ENCODE measurements at regions not wholly inside any gene's neighbourhood (a gene's known extent, or its start where the extent isn't known, plus 50 kb on each side); places are given as distances from the start of the nearest gene placed in this dataset.
"Not testable (repeated sequence)": the region's sequence is repeated elsewhere in the genome, so short reads cannot be mapped to it uniquely, and the experiment has no call there.

DNA sequence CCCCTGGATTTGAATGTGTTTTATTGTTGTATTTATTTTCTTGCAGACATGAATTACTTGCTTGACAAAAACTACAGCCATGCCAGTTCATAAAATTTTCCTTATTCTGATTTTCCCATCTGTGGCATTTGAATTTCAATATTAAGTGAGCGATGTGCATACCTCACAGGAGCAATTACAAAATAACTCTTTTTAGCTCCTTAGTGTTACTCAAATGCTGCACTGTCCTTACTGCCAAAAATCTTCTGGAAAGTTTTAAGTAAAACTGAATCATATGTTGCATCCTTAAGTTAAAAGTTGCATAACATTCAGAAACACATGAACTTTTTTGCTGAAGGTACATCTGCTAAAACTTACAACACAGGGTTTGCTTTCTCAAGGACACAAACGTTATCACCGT lies 120.1 kb downstream of the OR4M2 start:
- not testable (repeated sequence) for DNase-seq (ENCODE audit: low read depth in 2 of 2, low spot score in 1 of 2)

DNA sequence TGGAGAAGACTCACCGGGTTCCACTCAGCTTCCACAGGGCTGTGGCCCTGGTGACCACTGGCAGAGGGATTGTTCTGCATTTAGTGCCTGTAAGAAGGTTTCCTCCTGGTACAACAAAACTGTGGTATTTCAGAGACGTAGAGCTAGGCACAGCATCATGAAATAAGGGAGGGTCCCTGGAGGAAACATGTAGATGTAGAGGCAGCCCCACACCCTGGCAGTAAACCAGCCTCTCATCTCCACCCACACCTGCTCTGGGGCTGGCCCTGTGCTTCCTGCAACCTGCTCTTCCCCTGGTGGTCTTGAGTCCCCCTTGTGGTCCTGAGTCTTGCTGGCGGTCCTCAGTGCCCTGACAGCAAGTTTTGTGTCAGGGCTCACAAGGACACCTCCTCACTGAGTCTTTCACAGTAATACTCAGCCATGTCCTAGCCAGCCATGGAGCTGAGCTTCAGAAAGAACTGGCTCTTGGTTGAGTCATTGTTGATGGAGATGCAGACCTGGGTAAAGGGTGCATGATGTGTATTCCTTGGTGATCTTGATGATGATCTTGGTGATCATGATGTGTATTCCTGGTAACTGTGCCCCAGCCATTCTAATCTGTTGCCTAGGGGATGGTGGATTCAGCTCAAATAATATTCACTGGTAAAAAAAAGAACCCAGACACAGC lies 121.8 kb downstream of the OR4M2 start:
- not testable (repeated sequence) for DNase-seq (ENCODE audit: low read depth in 2 of 2, low spot score in 1 of 2)

DNA sequence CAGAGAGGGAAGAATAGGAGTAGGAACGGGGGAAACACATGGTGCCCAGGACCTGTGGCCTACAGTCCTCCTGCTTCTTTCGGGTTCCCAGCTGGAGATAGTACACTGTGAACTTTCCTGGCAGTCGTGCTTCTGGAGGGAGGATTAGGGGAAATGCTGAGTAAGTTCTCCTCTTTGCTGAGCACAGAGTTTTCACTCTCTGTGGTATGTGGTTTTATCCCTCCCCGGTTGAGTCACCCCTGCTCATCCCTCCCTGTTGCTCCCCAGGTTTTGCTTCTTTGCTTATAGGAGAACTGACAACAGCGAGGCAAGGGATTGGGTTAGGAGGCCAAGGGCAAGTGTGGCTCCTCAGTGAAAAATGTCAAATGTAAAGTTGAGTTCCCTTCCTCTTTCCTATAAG lies 122.9 kb downstream of the OR4M2 start:
- not testable (repeated sequence) for DNase-seq (ENCODE audit: low read depth in 2 of 2, low spot score in 1 of 2)

DNA sequence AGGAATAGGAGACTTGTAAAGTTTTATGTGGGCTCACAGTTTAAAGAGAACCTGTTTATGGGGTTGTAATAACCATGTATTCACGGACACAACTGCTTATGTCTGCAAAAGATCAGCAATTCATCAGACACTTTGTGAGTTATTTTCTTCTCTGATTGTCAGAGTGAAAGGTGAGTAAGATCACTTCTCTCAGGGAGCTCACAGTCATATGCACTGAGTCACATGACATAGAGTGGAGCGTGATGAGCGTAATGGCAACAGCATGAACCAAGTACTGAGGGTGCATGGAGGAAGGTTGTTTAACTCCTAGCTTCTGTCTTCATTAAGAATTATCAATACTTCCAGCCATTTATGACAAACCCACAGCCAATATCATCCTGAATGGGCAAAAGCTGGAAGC lies 128.8 kb downstream of the OR4M2 start:
- DNase-seq (ENCODE audit: low read depth in 2 of 2, low spot score in 1 of 2), result not testable (repeated sequence)

DNA sequence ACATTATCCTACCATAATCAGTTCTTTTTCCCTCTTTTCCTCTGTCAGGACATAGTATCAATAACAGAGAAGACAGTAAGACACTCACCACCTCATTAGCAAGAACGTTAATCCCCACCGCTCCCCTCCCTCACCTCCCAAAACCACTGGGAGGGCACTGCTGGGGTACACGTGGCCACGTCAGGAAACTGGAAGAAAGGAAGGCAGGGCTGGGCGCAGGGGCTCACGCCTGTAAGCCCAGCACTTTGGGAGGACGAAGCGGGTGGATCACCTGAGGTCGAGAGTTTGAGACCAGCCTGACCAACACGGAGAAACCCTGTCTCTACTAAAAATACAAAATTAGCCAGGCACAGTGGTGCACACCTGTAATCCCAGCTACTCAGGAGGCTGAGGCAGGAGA lies 142.3 kb downstream of the OR4M2 start:
- not testable (repeated sequence) for DNase-seq (ENCODE audit: low read depth in 2 of 2, low spot score in 1 of 2)

DNA sequence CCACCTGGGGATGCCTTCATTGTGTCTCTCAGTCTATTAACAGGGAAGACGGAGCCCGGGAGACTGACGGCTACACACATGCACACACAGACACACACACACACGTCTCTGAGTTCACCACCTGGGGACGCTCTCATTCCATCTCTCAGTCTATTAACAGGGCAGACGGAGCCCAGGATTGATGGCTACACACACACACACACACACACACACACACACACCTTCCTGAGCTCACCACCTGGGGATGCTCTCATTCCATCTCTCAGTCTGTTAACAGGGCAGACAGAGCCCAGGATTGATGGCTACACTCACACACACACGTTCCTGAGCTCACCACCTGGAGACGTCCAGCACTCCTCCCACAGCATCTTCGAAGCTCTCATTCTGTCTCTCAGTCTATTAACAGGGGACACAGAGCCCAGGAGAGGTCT lies 143.9 kb downstream of the OR4M2 start:
- DNase-seq (ENCODE audit: low read depth in 2 of 2, low spot score in 1 of 2), result no peak

DNA sequence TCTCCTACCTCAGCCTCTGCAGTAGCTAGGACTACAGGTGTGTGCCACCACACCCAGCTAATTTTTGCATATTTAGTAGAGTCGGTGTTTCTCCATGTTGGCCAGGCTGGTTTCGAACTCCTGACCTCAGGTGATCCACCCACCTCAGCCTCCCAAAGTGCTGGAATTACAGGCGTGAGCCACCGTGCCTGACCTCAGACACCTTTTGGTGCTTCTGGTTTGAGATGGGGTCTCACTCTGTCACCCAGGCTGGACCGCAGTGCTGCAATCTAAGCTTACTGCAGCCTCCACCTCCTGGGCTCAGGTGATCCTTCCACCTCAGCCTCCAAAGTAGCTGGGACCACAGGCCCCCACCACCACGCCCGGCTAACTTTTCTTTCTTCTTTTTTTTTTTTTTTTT lies 144.6 kb downstream of the OR4M2 start:
- not testable (repeated sequence) for DNase-seq (ENCODE audit: low read depth in 2 of 2, low spot score in 1 of 2)

DNA sequence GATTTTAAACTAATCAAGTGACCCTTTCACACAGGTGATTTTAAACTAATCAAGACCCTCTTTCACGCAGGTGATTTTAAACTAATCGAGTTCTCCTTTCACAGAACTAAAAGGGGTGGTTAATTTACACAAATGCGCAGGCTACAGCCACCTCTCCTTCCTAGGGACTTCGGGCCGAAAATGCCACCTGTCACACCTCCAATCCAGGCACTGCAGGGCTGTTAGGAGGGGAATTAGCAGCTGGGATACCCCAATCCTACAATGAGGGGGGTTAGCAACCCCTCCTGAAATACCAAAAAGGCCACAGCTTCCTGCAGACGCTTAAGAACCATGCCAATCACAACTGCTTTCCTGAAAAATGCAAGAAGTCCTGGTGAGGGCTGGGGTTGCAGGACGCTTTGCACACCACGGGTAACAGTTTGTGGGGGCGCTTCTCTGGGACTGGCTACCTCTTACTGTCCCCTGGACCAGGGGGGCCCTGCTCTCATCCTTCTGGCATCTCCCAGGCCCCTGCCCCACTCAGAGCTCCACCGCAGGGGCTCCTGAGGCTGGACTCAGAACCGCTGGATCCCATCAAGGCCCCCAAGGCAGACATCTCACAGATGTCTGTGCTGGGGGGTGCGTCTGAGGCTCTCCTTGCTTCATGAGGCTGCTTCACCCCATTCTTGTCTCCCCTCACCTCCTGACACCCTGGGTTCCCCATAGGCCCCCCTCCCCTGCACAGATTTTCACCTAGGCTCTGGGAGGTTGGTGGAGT lies 145.9 kb downstream of the OR4M2 start:
- DNase-seq (ENCODE audit: low read depth in 2 of 2, low spot score in 1 of 2), result no peak

DNA sequence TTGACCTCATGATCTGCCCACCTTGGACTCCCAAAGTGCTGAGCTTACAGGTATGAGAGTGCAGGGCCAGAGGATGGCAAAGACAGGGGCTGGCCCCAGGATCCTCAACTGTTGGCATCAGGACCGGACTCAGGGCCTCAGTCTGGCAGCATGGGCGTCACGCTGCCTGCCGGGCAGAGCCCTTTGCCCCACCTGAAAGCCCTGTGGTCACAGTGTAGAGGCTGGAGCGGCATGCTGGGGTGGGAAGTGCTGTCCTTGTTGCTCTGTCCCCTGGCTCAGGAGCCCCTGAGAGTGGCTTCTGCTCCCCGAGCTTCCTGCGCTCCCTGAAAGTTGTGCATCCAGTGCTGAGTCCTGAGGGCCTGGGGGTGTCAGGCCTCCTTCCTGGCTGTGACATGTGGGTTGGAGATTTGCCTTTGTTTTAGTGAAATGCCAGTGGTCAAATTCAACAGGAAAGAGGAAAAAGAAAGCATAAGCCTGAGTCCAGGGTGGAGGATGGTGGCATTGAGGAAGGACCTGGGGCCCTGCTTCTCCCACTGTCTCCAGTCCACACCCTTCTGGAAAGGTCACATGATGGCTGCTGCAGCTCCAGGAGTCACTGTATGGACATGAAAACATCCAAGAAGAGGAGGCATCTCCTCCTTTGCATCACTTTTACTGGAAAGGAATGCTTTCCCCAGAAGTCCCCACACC lies 147.2 kb downstream of the OR4M2 start:
- no peak for DNase-seq (ENCODE audit: low read depth in 2 of 2, low spot score in 1 of 2)

DNA sequence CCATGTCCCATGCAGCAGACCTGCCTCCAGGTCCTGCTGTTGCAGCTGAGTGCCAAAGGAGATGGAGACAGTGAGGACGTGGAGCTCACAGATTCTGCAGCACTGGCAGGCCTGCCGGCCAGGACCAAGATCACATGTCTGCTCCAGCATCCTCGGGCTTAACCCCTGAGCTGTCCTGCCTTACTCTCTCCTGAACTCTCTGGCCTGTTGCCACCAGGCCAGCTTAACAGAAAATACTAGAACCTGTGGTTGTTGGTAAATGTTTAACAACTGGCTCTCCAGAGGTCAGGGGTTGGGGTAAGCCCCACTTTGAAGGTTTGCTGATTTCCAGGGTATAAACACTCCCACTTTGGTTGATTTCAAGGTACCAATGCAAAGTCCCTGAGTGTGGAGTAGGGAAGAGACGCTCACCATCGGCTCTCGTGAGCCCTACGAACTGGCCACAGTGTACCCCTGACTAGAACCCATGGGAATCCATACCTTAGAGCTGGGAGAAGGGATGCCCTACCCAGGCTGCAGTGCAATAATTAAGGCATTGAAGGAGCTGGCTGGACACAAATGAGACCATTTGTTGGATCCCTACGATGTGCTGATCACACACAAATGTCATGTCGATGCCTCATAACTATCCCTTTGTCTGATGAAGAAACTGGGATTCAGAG lies 147.9 kb downstream of the OR4M2 start:
- no peak for DNase-seq (ENCODE audit: low read depth in 2 of 2, low spot score in 1 of 2)

DNA sequence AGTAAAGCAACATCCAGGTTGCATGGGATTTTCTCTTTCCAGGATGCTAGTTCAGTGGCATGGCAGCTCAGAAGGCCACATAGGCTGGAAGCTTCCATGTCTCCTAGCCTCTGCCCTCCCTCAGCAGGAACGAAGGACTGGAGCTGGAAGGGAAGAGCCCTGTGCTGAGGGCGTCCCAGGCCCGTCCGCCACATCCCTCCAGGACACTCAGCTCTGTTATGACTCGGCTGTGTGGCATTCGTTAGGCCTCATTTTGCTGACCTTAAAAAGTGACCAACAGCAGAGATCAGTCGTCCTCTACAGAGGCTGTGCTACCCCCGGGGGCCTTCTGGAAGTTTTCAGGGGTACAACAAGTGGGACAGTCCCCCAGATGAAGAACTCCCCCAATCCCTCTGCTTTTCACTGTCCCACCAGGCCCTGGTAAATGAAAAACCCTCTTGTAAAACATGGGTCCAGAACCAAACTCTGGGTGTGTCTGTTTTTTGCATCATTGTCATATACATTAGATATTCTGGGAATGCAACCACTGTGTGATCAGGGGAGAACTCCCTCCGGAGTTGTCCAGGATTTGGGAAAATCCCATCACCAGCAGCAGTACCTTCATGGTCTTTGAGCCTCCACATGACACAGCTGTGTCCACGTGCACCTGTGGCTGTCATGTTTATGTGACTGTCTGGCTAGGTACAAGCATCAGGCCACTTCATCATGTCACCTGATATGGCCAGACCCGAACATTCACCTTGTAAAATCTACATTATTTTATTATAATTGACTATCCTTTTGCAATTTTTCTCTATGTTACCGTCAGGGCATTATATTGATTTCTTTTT lies 149.9 kb downstream of the OR4M2 start:
- no peak for DNase-seq (ENCODE audit: low read depth in 2 of 2, low spot score in 1 of 2)

DNA sequence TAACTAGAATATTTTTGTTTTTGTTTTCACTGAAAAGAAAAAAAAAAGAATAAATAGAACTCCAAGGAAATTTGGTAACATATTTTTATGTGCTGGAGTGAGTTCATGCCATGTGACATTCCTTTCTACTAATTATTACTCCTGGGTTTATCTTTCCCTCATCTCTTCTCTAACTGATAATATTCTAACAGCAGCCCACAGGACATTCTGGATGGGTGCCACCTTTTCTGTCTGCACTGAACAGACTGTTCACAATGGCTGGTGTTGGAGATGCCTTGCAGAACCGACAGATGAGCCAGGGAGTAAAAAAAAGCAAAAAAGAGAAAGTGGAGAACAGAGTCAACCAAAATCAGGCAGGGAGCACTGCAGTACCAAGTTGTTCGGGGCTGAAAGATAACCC lies 151.3 kb downstream of the OR4M2 start:
- DNase-seq (ENCODE audit: low read depth in 2 of 2, low spot score in 1 of 2), result no peak

DNA sequence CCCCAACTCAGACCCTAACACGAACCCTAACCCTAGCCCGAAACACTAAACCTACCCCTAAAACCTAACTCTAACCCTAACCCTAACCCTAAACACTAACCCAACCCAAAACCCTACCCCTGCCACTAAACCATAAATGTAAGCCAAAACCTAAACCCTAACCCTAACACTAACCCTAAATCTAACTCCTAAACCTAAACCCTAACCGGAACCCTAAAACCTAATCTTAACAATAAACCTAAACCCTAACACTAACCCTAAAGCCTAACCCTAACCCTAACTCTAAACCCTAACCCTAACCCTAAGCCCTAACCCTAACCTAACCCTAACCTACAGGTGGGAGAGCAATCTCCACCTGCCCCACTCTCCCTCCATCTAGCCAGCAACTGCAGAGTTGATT lies 152.3 kb downstream of the OR4M2 start:
- DNase-seq (ENCODE audit: low read depth in 2 of 2, low spot score in 1 of 2), result no peak

DNA sequence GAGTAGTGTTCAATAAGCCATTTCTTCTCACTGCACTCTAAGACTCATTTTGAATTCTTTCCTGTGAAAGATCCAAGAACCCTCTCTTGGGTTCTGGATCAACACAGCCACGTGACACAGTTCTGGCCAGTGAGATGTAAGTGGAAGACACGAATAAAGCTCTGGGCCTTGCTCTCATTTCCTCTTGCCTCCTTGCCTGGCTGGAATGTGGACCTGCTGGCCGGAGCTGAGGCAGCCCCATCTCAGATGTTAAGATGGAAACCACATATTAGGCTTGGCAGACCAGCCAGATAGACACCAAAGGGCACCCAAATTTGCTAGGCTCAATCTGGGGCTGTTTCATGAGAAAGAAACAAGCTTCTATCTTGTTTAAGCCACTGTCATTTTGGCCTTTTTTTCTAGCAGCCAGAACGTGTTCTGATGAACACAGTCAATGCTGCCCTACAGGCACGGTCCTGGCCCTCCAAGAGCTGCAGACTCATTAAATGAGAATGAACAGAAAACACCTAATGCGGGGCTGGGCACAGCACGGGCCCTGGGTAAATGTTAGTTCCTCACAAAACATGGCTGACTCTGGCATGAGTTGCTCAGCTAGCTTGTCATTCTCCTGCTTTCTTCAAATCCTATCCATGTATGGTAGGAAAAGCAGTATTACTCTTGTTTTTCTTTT lies 155.1 kb downstream of the OR4M2 start:
- not testable (repeated sequence) for DNase-seq (ENCODE audit: low read depth in 2 of 2, low spot score in 1 of 2)

DNA sequence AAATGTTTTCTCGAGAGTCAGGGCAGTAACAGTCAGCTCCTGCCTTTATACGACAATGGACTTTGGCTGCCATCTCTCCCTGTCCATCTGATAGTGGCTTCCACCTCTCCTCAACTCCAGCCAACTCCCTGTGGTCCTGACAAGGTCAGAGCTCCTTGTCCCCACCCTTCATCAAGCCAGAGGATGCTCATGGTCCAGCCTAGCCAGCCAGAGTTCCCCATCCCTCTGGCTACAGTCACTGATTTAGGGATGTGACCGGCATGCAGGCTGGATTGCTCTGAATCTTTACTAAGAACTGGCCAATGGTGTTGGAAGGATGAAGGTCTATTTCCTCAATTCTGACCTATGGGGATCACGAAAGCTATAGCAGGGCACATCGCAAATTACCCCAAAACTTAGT lies 156.1 kb downstream of the OR4M2 start:
- DNase-seq (ENCODE audit: low read depth in 2 of 2, low spot score in 1 of 2), result no peak

DNA sequence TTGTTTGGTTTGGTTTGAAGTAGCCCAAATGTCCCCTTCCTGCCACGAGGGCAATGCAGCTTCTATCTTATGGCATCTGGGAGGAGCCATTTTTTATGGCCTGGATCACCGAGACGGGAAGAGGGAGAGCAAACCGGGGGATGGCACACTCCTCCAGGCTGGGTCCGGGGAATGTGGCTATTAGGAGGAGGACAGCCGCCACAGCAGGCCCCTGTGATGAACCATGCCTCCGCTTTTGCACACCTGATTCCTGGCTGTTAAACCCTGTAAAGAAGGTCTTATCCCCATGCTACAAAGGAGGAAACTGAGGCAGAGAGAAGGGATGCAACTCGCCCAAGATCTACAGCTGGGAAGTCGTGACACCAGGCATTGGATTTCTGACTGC lies 157.6 kb downstream of the OR4M2 start:
- DNase-seq (ENCODE audit: low read depth in 2 of 2, low spot score in 1 of 2), result no peak

DNA sequence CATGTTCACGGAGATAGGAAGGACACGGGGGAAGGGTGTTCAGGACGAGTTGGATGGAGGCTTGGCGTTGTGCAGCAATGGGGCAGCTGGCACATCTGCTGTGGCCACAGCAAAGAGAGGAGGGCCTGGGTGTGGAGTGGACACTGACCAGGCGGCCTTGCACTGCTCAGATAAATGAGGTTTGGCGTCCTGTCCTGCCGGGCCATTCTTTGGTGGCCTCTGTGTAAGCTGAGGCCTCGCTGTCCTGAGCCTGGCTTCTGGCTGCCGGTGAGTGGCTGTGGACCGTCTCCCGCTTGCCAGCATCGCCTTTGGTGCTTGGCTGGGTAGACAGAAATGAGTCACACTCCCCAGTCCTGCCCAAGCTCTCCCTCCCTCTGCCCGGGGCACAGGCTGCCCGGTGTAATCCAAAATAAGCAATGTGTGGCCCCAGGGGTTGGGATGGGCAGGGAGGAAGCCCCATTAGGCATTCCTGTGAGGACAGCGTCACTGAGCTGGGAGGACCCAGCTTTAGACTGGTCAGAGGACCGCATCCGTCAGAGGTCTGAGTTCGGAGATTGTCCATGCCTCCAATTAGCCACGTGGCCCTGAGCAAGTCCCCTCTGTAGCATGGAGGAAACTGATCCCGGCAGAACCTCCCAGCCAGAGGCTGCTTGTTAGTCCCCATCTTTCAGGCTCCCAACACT lies 158.1 kb downstream of the OR4M2 start:
- DNase-seq (ENCODE audit: low read depth in 2 of 2, low spot score in 1 of 2), result not testable (repeated sequence)

DNA sequence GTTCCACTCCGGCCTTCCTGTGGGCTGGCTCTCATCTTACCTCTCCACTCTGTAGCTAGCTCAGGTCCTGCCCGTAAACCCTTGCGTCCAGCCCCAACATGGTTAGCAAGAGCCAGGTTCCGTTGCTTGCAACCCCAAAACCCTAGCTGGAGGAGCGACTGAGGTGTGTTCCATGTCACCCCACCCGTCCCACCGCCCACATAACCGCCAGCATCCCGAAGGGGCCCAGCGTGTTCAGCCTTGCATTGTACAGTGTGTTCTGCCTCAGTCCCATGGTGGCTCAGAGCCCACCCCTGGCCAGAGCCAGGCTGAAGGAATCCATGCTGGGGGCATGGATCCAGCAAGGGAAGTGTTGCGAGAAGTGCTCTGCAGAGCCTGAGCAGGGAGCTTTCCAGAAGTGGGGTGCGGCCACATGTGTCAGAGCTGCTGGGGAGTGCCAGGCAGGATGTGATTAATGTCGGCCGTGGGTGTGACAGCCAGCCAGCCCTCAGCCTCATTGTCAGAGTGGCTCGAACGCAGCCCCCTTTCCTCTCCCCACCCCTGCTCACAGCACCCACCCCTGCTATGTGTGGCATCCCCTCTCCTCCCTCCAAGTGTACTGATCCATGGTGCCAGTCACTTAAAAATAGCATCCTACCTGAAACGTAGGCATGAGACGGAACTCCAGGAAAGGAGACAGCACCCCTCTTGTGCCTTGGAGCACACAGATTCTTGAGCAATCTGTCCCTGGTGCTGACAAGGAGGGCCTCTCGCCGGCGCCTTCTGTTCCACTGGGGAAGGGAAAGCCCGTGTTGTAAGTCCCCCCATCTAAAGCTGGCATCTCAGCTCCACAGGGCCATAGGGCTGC lies 158.9 kb downstream of the OR4M2 start:
- not testable (repeated sequence) for DNase-seq (ENCODE audit: low read depth in 2 of 2, low spot score in 1 of 2)

DNA sequence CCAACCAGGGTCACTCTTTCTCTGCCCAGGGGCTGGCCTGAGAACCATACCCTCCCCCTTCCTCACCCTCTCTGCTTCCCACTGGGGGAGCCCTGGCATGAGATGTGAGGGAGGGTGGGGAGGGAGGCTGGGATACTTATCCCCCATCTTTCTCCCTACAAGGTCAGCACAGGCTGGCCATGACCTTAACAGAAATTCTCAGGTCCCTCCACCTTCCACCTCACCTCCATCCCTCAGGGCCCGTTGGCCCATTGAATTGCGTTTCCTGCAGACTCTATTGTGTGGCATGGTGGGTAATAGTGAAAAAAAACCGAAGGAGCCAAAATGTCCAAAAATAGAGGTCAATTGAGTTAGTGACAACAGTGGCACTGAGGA lies 159.5 kb downstream of the OR4M2 start:
- no peak for DNase-seq (ENCODE audit: low read depth in 2 of 2, low spot score in 1 of 2)

Measured in stimulated activated CD8-positive, alpha-beta memory T cell treated with anti-CD3 and anti-CD28 coated beads, Interleukin-4, amount 100 ng/mL, for 4 hours (primary cell).